NT2/D1 (cell line): ENCODE measurements at regions not wholly inside any gene's neighbourhood (a gene's known extent, or its start where the extent isn't known, plus 50 kb on each side); places are given as distances from the start of the nearest gene placed in this dataset.

Experiments used
- SUZ12 ChIP-seq: IDR thresholded peaks from 2 replicates; pipeline ENCODE4 v1.6.1; 2011; ENCODE audit not compliant: insufficient read length, insufficient read depth; ENCODE audit errors: extremely low read depth
- YY1 ChIP-seq: IDR thresholded peaks from 2 replicates; pipeline ENCODE4 v1.6.1; 2011; ENCODE audit not compliant: insufficient read length, insufficient read depth
- ZNF274 ChIP-seq: IDR thresholded peaks from 2 replicates; pipeline ENCODE4 v1.6.1; 2011; ENCODE audit warnings: mild to moderate bottlenecking, low read depth, low read length

DNA sequence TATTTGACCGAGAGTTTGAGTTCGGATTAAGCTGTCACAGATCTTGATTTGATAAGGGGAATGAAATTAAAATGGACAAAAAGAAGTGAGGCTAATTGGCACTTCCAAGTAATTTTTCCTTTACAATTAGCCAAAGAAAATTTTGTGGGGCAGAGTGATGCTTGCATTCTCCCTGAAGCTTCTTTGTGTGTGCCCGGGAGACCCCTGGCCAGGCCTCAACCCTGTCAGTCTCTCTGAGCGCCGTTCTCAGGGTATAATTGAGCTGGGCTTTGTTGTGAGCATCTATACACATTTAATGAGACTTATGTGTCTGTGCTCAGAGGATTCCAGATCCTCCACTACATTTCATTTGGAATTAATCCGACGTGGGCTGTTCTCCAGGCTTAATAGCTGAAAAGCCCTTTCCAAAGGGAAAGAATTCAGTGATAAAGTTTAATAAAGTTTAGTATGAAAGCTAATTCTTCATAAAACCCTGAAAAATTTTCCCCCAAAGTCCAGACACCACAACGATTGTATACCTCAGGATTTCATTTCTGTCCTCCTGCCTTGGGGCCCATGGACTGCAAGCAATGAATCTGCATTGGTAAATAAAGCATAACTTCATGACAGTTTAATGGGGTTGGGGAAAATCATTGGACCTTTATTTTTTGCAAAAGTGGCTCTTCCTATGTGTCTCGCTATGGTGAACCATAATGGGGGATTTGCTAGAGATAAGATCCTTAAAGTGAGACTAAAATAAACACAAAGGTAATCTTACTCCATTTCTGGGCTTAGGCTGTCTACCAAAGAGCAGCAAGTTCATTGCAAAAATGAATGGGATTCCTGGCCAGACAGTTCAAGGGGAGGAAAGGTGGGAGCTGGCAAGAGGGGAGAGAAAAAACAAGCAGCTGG lies 292.6 kb downstream of the C12orf75 start:
- TF ChIP-seq SUZ12 (no peak), ZNF274 (no peak), YY1 (no peak)
